Small intestine (tissue), 7 donors: ENCODE measurements at regions not wholly inside any gene's neighbourhood (a gene's known extent, or its start where the extent isn't known, plus 50 kb on each side); places are given as distances from the start of the nearest gene placed in this dataset.
"Not testable (repeated sequence)": the region's sequence is repeated elsewhere in the genome, so short reads cannot be mapped to it uniquely, and the experiment has no call there.

Experiments
- DNase-seq, 2 donors: peaks; one replicate each; pipeline versions ENCODE4 v3.0.0 to v3.0.0-alpha.2; 2013
- FAIRE-seq: peaks from 2 replicates; lab custom pipeline; 2012; peaks lifted over from hg19 to GRCh38; lab: Jason Lieb, UNC
- H3K27ac ChIP-seq, 3 donors: one replicate each; pipeline ENCODE4 v1.5.1; 2013; ENCODE audit warnings: low read length in 2 of 3, mild to moderate bottlenecking in 2 of 3, control low read depth in 1 of 3, inconsistent platforms in 1 of 3, low read depth in 1 of 3, moderate library complexity in 1 of 3
- H3K27me3 ChIP-seq, 3 donors: one replicate each; pipeline ENCODE4 v1.6.1; 2013; ENCODE audit warnings: low read length in 3 of 3, inconsistent platforms in 1 of 3; ENCODE audit not compliant: control insufficient read depth in 3 of 3, insufficient read depth in 3 of 3
- H3K36me3 ChIP-seq, 3 donors: one replicate each; pipeline ENCODE4 v1.6.1; 2013; ENCODE audit warnings: low read length in 3 of 3, inconsistent platforms in 1 of 3, low read depth in 1 of 3, mild to moderate bottlenecking in 1 of 3, moderate library complexity in 1 of 3; ENCODE audit not compliant: control insufficient read depth in 3 of 3, insufficient read depth in 2 of 3
- H3K4me1 ChIP-seq, 3 donors: one replicate each; pipeline ENCODE4 v1.6.1; 2013; ENCODE audit warnings: low read length in 2 of 3, inconsistent platforms in 1 of 3, low read depth in 1 of 3, mild to moderate bottlenecking in 1 of 3, moderate library complexity in 1 of 3; ENCODE audit not compliant: control insufficient read depth in 3 of 3, insufficient read depth in 2 of 3
- H3K4me3 ChIP-seq, 3 donors: one replicate each; pipeline ENCODE4 v1.5.1; 2013; ENCODE audit warnings: low read length in 3 of 3, control low read depth in 1 of 3, inconsistent platforms in 1 of 3, low read depth in 1 of 3, mild to moderate bottlenecking in 1 of 3, moderate library complexity in 1 of 3
- H3K9me3 ChIP-seq, 2 donors: one replicate each; pipeline ENCODE4 v1.6.1; 2013; ENCODE audit warnings: low read depth in 1 of 2, low read length in 1 of 2; ENCODE audit not compliant: control insufficient read depth in 2 of 2, insufficient read depth in 1 of 2
- WGBS, 3 donors: extraction: QIAGEN DNeasy Blood & Tissue Kit; methylation state at CpG; one replicate each; pipeline ENCODE4 v1.1.7; 2013; 5-methylcytosine and 5-hydroxymethylcytosine counted together
- donor health status: healthy with polysubstance abuse.
- donor health status: control.
- donor health status: control.
- donor health status: Bipolar disorder and iron deficiency.
- donor health status: healthy.

GRCh38 chr16:33773966-33774365, 314.6 kb downstream of the TP53TG3F start:
- DNase-seq, FAIRE-seq, H3K27me3 ChIP-seq, H3K27ac ChIP-seq, H3K9me3 ChIP-seq, H3K4me1 ChIP-seq, H3K36me3 ChIP-seq, H3K4me3 ChIP-seq: not testable (repeated sequence)
- WGBS, 3 donors, result 59 to 75% (median 71%) methylated on average over 1 to 2 of the region's 2 CpGs

GRCh38 chr16:33774724-33775123, 315.3 kb downstream of the TP53TG3F start:
- FAIRE-seq, result peak; percentile 76
- not testable (repeated sequence) for H3K4me1 ChIP-seq, H3K36me3 ChIP-seq, H3K9me3 ChIP-seq, H3K4me3 ChIP-seq, H3K27me3 ChIP-seq, DNase-seq, H3K27ac ChIP-seq
- 54 to 69% (median 62%) methylated on average over 1 of the region's 1 CpG for WGBS, 3 donors

- H3K36me3 ChIP-seq, FAIRE-seq: not testable (repeated sequence)
These were observed 357.0 kb downstream of the TP53TG3F start for GRCh38 chr16:33816328-33816944.

GRCh38 chr16:33824736-33825135, 365.3 kb downstream of the TP53TG3F start:
- H3K27me3 ChIP-seq, FAIRE-seq: not testable (repeated sequence)

More at GRCh38 chr16:33816328-33816944, 357.0 kb downstream of the TP53TG3F start:
- no CpG with 5 or more reads among the region's 16 CpGs for WGBS, 3 donors
- DNase-seq, H3K4me1 ChIP-seq, H3K4me3 ChIP-seq, H3K9me3 ChIP-seq, H3K27me3 ChIP-seq, H3K27ac ChIP-seq: not testable (repeated sequence)

GRCh38 chr16:33827522-33827921, 368.1 kb downstream of the TP53TG3F start:
- not testable (repeated sequence) for H3K4me1 ChIP-seq, H3K36me3 ChIP-seq, H3K9me3 ChIP-seq, H3K27ac ChIP-seq, H3K27me3 ChIP-seq, FAIRE-seq, DNase-seq, H3K4me3 ChIP-seq
- 74 to 89% (median 87%) methylated on average over 2 of the region's 5 CpGs for WGBS, 3 donors

More at GRCh38 chr16:33824736-33825135, 365.3 kb downstream of the TP53TG3F start:
- not testable (repeated sequence) for H3K4me3 ChIP-seq, H3K36me3 ChIP-seq, H3K9me3 ChIP-seq, H3K4me1 ChIP-seq, H3K27ac ChIP-seq, DNase-seq
- 86 to 91% (median 90%) methylated on average over 7 to 18 of the region's 25 CpGs for WGBS, 3 donors

GRCh38 chr16:33839157-33839556, 379.7 kb downstream of the TP53TG3F start:
- FAIRE-seq, H3K27me3 ChIP-seq, H3K36me3 ChIP-seq, DNase-seq, H3K9me3 ChIP-seq, H3K4me3 ChIP-seq, H3K4me1 ChIP-seq, H3K27ac ChIP-seq: not testable (repeated sequence)
- WGBS, 3 donors, result no CpG with 5 or more reads among the region's 3 CpGs

- WGBS, 3 donors, result 29 to 49% (median 36%) methylated on average over 5 to 8 of the region's 10 CpGs
- FAIRE-seq, H3K9me3 ChIP-seq, H3K27me3 ChIP-seq, H3K36me3 ChIP-seq, H3K4me3 ChIP-seq, DNase-seq, H3K27ac ChIP-seq, H3K4me1 ChIP-seq: not testable (repeated sequence)
These were observed 385.1 kb downstream of the TP53TG3F start for GRCh38 chr16:33844533-33844932.
